ENCODE measurements at regions not wholly inside any gene's neighbourhood (a gene's known extent, or its start where the extent isn't known, plus 50 kb on each side); places are given as distances from the start of the nearest gene placed in this dataset.
"Not testable (repeated sequence)": the region's sequence is repeated elsewhere in the genome, so short reads cannot be mapped to it uniquely, and the experiment has no call there.

DNA sequence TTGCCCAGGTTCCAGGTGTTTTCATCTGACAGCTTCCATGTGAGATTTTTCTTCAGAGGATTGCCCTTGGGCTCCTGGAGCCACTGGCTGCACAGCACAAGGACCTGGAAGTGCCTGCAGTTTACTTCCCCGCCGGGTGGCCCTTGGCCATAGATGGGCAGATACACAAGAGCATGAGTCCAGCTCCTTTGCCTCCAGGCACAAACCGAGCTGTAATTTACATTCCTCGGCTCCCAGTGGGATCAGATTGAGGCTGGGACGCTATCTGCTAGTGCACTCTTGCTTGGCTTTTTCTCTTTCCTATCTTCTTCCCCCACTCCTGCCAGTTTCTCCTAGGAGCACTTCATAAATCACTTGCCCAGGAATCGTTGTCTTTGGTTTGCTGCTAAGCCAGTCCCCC is 85.4 kb upstream of the RALY start:
- DNase-seq: no peak

DNA sequence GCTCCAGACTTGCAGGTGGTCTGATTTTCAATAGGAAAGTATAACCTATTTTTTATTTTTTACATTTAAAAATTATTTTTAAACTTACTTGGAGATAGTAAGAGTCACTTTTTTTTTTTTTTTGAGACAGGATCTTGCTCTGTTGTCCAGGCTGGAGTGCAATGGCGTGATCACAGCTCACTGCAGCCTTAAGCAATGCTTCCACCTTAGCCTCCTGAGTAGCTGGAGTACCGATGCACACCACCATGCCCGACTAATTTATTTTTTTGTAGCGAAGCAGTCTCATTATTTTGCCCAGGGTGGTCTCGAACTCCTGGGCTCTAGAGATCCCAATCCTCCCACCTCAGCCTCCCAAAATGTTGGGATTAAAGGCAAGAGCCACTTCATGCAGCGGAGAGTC is 84.8 kb upstream of the RALY start:
- DNase-seq: no peak

DNA sequence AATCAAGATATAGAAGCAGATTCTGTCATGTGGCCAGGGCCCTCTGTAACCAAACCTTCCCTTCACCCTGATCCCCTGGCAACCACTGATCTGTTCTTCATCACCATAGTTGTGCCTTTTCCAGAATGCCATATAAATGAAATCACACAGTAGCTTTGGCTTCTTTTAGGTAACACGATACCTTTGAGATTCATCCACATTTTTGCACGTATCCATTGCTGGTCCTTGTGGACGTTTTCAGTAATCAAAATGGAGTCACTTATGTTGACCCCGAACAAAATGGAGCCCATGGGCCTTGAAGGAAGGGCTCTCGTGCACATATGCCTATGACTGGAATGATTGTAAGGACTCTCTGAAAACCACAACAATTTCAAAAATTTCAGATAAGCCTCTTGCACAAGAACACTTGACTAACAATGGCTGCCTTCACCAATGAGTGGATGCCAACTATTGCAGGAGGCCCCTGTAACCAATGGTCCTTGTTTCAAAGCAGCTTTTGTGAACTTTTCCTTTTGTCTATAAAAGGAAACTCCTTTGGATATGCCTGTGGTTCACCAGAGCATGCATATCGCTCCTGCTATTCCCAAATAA is 84.3 kb upstream of the RALY start:
- DNase-seq: no peak

DNA sequence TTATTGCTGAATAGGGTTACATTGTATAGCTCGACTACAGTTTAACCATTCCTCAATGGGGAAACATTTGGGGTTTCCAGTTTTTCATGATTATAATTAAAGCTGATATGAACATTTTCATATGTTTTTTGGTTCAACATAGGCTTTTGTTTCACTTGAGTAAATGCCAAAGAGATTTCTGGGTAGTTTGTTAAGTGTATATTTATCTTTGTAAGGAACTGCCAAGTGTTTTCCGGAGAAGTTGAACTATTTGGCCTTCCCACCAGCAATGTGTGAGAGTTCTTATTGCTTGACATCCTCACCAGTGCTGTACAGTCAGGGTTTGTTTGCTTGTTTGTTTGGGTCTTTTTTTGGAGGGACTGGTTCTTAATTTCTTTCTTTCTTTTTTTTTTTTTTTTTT is 83.7 kb upstream of the RALY start:
- no peak for DNase-seq

DNA sequence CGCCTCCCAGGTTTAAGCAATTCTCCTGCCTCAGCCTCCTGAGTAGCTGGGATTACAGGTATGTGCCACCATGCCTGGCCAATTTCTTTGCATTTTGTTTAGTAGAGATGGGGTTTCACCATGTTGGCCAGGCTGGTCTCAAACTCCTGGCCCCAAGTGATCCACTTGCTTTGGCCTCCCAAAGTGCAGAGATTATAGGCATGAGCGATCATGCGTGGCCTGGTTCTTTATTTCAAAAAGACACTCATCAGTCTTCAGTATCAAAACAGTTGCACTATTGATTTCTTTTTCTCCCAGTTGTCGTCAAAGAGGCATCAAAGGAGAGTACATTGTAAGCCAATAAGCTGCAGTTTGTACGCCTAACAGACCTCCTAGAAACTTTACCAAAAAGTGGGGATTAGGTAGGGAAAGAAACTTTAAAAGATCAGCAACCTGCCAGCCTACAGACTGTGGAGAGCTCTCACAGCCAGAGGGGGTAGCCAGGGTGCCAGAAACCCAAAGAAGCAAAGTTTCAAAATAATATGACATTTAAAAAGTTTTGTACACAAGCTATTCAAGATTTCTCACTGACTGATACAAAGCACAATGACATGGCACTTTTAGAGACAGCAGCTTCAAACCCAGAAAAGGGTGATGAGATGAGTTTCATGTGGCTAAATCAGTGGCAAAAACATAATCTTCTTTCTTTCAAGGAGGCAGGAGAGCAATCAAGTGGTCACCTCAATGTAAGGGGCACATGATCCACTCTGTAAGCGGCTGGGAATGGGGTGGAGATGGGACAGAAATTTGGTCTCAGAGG is 83.0 kb upstream of the RALY start:
- no peak for DNase-seq

DNA sequence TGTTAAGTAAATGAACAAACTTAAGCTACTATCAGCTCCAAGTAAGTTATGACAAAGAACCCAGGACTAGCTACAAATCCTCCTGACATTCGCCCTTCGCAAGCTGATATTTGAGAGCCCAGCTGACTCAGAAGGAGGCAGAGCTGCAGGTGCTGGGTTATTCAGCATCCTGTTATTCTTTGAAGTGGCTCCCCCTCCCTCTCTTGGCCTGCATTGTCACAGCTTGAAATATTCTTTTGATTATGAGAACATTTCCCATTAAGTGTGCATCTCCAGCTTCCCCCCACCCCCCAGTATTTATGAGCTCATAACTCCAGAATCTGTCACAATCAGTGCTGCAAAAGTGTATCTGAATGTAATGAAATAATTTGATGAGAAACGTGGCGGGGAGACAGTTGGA is 78.8 kb upstream of the RALY start:
- DNase-seq: no peak

DNA sequence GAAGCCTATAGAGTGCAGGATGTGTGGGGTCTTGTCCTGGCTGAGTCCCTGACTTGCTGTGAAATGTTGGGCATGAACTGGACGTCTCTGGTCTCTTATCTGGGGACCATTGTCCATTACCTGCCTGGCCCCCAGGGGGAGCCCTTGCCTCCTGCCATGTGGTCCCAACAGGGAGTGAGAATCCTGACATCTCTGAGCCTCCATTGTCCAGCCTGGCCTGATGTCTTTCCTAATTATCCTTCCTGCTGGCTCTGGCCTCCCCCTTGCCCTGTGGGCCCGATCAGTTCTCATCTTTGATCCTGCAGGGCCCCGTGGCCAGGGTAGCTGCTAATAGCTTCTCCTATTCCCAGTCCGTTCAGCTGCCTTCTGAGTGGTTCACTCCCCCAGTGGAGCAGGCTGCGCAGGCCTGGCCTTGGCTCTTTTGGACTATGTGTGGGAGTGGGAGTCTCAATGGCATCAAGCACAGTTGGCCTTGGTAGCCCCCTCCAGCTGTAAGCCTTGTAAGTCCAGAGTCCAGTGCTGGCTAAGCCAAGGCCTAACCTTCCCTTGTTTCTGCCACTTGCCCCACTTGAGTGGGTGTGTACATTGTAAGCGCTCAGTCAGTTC is 77.9 kb upstream of the RALY start:
- DNase-seq: peak; percentile 70

DNA sequence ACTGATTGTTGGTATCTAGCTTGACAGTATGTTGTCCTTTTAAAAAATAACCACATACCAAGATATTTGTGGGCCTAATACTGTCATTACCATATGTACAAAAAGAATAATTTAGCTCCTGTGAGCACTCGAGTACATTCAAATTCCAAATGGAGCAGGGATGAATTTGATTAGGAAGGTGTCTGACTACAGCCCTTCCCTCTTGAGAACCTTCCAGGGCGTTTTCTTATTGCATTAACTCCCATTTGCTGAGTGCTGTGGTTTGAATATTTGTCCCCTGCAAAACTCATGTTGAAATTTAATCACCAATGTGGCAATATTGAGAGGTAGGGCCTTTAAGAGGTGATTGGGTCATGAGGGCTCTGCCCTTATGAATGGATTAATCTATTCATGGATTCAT is 76.9 kb upstream of the RALY start:
- no peak for DNase-seq

DNA sequence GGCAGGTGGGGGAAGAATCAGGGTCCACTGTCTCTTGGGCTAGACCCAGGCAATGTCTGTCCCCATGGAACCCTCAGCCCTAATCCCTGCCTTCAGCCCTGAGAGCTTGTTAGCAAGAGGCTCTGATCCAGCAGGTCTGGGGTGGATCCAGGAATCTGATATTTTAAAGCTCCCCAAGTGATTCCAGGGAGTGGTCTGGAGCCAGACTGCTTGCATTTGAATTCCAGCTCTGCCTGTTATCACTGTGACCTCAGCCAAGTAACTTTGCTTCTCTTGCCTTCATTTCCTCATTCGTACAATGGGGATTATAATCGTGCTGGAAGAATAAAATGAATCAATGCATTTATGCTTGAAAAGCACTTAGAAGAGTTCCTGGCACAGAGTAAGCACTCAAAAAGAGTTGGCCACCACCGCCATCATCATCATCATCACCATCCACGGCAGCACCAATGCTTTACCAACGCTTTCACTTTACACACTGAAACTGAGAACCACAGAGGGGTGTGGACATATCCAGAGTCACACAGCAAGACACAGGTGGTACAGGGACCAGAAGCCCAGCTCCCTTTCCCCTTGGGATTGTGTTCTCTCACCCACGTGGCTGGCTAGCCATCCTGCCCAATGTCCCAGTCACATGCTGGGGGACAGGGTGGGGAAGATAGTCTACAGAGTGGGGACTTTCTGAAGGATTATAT is 75.7 kb upstream of the RALY start:
- DNase-seq: no peak

DNA sequence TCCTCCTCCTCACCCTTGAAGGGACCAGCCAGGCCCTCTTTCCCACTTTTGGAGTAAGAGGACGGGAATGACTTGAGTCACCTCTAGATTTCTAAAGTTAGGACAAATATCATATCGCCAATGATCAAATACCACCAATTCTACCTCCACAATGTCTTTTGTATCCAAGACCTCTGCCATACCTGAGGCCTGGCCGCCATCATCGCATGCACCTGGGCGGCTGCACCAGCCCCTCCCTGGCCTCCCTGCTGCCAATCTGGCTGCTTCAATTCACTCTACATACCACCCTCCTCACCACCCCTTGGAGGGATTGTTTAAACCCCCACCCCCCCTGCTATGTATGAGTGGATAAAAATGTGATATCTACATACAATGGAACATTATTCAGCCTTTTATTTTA is 75.0 kb upstream of the RALY start:
- no peak for DNase-seq

DNA sequence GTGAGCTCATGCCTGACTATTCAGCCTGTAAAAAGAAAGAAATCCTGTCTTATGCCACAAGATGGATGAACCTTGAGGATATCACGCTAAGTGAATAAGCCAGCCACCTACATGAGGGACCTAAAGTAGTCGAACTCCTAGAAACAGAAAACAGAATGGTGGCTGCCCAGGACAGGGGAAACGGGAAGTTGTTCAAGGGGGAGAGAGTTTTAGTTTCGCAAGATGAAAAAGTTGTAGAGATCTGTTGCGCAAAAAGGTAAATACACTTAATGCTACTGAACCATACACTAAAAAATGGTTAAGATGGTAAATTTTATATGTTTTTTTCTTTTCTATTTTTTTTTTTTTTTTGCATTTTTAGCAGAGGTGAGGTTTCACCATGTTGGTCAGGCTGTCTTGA is 74.1 kb upstream of the RALY start:
- DNase-seq: no peak

DNA sequence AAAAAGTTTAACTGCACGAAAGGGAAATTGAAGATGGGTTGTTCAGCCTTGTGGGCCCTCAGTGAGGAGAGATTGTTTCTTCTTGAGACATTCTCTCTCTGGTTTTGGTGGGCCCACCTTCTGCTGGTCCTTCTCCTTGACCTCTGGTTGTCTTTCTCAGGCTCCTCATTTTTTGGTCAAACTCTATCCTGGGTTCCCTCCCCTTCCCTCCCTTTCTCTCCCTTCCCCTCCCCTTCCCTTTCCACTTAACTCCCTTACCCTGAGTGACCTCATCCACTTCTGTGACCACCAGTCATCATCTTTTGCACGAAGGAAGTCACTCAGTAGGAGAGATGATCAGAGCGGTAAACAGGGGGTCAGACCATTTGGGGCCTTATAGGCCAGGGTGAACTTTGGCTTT is 71.5 kb upstream of the RALY start:
- no peak for DNase-seq

DNA sequence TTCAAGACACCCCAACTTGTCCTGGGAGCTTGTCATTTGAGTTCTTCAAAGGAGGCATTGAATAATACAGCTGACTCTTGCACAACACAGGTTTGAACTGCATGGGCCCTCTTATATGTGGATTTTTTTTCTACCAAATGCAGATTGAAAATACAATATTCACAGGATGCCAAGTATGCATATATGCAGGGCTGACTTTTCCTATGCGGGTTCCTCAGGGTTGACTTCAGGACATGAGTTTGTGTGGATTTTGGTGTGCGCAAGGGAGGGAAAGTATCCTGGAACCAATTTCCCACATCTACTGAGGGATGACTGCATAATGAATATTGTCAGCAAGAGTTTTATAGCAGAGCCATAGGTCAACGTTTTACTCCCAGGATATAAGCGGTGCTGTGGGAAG is 70.0 kb upstream of the RALY start:
- DNase-seq: no peak

DNA sequence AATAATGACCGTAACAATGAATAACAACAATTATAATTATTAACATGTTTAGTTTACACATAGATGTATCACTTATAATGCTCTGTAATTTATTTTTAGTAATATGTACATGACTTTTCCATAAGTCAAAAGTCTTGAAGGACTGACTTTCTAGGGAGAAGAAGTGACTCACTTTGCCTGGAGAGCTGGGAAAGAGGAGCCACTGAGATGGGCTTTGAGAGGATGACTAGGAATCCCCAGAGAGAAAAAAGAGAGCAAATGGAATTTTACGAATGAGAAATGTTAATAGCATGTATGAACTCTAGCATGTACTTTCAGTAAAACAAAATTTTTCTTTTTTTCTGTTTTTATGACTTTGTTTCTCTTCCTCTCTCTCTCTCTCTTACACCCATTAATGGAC is 67.8 kb upstream of the RALY start:
- no peak for DNase-seq

DNA sequence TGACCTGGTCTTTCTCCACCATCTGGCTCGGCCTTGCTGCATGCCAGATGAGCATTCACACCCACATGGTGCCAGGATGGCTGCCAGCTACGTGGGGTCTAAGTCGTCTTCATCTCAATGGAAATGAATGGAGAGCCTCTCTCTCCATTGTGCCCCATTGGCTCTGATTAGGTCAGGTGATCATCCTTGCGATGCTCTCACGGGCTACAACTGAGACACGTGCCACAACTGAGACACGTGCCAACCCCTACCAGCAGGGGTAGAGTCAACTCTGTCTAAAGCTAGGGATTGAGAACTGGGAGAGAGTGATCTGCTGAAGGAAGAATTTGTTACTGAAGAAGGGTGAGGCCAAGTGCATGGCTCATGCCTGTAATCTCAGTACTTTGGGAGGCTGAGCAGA is 67.3 kb upstream of the RALY start:
- DNase-seq: no peak

DNA sequence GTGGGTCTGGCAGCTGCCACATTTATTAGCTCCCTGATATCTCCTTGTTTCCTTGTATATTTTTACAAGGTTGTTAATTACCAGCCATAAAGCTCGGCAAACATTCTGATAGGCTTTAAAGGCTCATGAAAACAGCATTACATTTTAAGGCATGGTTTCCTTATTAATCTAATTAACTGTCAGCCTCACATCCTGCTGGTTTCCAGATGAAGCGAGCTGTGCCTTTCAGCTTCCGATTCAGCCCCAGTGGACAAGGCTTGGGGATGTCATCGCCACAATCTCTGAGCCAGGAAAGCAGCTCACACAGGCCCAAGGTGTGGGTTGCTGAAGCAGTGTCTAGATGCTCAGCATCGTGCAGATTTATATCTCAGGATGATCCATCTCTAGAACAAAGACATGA is 66.0 kb upstream of the RALY start:
- no peak for DNase-seq

DNA sequence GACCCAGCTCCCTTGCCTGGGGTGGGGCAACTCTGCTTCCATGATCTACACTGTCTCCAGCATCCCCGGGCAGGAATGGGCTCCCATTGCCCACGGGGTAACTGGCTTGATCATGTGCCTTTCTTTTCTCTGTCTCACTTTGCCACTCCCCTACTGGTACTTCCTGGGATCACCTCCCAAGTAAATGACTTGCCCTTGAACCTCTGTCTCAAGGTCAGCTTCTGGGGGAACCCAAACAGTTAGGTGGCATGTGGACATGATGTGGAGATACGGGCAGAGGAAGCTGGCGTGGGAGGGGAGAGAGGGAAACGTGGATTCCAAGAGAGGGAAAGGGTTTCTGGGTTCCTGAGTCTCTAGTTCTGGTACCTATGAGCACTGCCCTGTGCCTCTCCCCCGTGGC is 63.8 kb upstream of the RALY start:
- no peak for DNase-seq

DNA sequence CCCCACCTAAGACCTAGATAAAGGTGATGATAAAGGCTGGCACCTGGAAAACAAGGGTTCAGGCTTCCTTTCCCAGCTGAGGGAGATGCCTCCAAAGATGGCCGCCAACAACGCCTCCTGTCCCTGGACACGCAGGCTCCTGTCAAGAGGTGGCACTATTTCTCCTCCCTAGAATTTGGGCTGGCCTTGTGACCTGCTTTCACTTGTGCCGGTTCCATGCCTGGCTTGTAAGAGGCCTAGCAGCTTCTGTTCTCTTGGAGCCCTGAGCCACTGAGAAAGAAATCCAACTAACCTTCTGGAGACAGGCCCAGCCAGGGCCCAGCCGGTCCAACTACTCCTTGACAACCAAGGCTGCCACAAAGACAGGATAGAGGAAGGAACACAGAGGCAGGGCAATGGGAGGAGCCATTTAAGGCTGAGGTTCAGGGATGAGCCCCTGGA is 60.2 kb upstream of the RALY start:
- no peak for DNase-seq

DNA sequence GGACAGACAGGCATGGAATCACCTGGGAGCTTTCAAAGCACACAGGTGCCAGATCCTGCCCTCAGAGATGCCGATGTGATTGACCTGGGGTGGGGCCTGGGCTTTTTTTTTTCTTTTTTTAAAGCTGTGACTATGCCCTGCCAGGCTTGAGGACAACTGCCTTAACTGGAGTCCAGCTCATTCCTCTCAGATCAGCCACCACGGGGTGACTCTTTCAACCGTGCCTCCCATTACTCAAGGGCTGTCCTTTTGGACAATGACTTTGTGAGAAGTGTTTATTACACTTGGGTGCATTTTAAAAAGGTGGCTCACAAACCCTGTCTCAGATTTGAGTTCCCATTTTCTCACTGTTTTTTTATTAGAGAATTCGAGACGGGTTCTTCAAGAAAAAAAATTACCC is 57.1 kb upstream of the RALY start:
- no peak for DNase-seq

DNA sequence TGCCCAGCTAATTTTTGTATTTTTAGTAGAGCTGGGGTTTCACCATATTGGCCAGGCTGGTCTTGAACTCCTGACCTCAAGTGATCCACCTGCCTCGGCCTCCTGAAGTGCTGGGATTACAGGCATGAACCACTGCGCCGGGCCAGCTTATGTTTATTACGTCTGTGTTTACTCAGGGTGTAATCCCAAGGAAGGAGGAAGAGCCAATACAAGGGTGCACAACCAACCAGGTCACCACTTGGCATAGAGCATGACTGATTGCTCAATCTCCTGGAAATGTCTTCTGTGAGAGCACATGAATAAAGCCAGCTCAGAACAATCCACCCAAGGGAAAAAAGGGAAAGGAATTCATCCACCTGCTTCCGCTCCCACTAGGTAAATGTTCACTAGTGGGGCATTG is 54.7 kb upstream of the RALY start:
- not testable (repeated sequence) for DNase-seq

DNA sequence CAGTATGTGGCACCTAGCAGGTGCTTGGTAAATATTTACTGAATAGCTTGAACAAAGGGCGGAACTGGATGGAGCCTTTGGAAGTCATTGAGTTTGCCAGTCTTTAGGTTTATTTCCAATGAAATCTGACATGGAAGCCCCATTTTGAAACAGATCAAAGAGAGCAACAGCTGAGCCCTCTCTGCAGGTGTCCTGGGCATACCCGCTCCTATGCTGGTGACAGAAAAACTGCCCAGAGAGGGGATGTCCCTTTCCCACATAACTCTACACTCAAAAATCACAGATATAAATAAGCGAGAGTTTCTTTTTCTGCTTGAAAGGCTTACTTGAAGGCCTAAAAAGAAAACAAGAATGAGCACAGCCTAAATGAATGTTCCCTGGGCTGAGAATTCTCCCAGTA is 53.0 kb upstream of the RALY start:
- DNase-seq: no peak
